Neural progenitor cell (in vitro differentiated cells): ENCODE measurements at regions not wholly inside any gene's neighbourhood (a gene's known extent, or its start where the extent isn't known, plus 50 kb on each side); places are given as distances from the start of the nearest gene placed in this dataset.

Source experiments
- CTCF ChIP-seq: fragments of 200-600 bp; sonication (generic); IDR thresholded peaks from 2 replicates; pipeline ENCODE4 v1.5.1; 2017; ENCODE audit warnings: antibody characterized with exemption, mild to moderate bottlenecking
- EZH2 ChIP-seq: fragments of 200-600 bp; sonication (generic); IDR thresholded peaks from 2 replicates; pipeline ENCODE4 v1.6.1; 2017; ENCODE audit warnings: antibody characterized with exemption, mild to moderate bottlenecking, moderate library complexity

- TF ChIP-seq CTCF = no peak
- TF ChIP-seq EZH2 = no peak
Observed at GRCh38 chr3:64818196-64818595, 130.4 kb upstream of the ADAMTS9 start.
